RWPE2 (cell line): ENCODE measurements at regions not wholly inside any gene's neighbourhood (a gene's known extent, or its start where the extent isn't known, plus 50 kb on each side); places are given as distances from the start of the nearest gene placed in this dataset.

Experiments used
- ATAC-seq: fragments of 200-7000 bp; cut with Tn5 transposase; 3 replicates; pipeline ENCODE4 v1.9.1; 2021; ENCODE audit warnings: low read depth
- DNase-seq: peaks from one replicate; pipeline ENCODE4 v3.0.0-alpha.2; 2020; ENCODE audit warnings: low spot score
- H3K27ac ChIP-seq: fragments of 450-650 bp; 2 replicates; pipeline ENCODE4 v1.5.1; 2017; ENCODE audit warnings: mild to moderate bottlenecking; ENCODE audit not compliant: poor library complexity, severe bottlenecking
- H3K27me3 ChIP-seq: fragments of 250-450 bp; sonication (Bioruptor Pico); 2 replicates; pipeline ENCODE4 v1.5.1; 2021; ENCODE audit warnings: mild to moderate bottlenecking, moderate library complexity; ENCODE audit not compliant: insufficient read depth, poor library complexity, severe bottlenecking
- H3K36me3 ChIP-seq: fragments of 250-450 bp; sonication (Bioruptor Pico); 2 replicates; pipeline ENCODE4 v1.5.1; 2020; ENCODE audit warnings: low read depth, mild to moderate bottlenecking, moderate library complexity
- H3K4me1 ChIP-seq: fragments of 250-450 bp; sonication (Bioruptor Pico); 2 replicates; pipeline ENCODE4 v1.5.1; 2021; ENCODE audit warnings: mild to moderate bottlenecking, moderate library complexity; ENCODE audit not compliant: insufficient read depth, poor library complexity, severe bottlenecking
- H3K4me3 ChIP-seq: fragments of 250-450 bp; sonication (Bioruptor Pico); 2 replicates; pipeline ENCODE4 v1.5.1; 2021; ENCODE audit warnings: mild to moderate bottlenecking, moderate library complexity; ENCODE audit not compliant: severe bottlenecking
- H3K9me3 ChIP-seq: fragments of 250-450 bp; sonication (Bioruptor Pico); 2 replicates; pipeline ENCODE4 v1.5.1; 2021; ENCODE audit warnings: mild to moderate bottlenecking, moderate library complexity; ENCODE audit not compliant: severe bottlenecking
- CTCF ChIP-seq: fragments of 450-650 bp; IDR thresholded peaks from one replicate; pipeline ENCODE4 v1.5.1; 2017; ENCODE audit warnings: mild to moderate bottlenecking, moderate library complexity; ENCODE audit not compliant: poor library complexity, severe bottlenecking

- no peak overlapping the region for H3K4me3 ChIP-seq
- TF ChIP-seq CTCF: no peak
- no peaks in the 10 kb centered on the region for H3K36me3 ChIP-seq
- H3K4me1 ChIP-seq: no peaks in the 10 kb centered on the region
- DNase-seq (no peak), ATAC-seq (no peak)
- no peaks in the 10 kb centered on the region for H3K27me3 ChIP-seq
- H3K9me3 ChIP-seq: no peaks in the 10 kb centered on the region
- no peak overlapping the region for H3K27ac ChIP-seq
Observed at GRCh38 chr3:88369767-88370166, 220.0 kb downstream of the C3orf38 start.

GRCh38 chr3:88385090-88385489, 235.3 kb downstream of the C3orf38 start:
- Histone ChIP-seq H3K4me1 (no peaks in the 10 kb centered on the region), H3K36me3 (no peaks in the 10 kb centered on the region), H3K27ac (no peak overlapping the region), H3K9me3 (no peaks in the 10 kb centered on the region), H3K4me3 (no peak overlapping the region), H3K27me3 (no peaks in the 10 kb centered on the region)
- no peak for DNase-seq
- no peak for TF ChIP-seq CTCF
- ATAC-seq: 0 out of 3 replicates have a peak, but pooled peaks have one; percentile 17

GRCh38 chr3:88398581-88398980, 248.8 kb downstream of the C3orf38 start:
- ATAC-seq (no peak), DNase-seq (no peak)
- H3K4me1 ChIP-seq: no peaks in the 10 kb centered on the region
- no peaks in the 10 kb centered on the region for H3K36me3 ChIP-seq
- H3K27ac ChIP-seq: no peak overlapping the region
- H3K27me3 ChIP-seq: no peaks in the 10 kb centered on the region
- H3K4me3 ChIP-seq: no peak overlapping the region
- H3K9me3 ChIP-seq: no peaks in the 10 kb centered on the region
- no peak for TF ChIP-seq CTCF

- no peak overlapping the region for H3K27ac ChIP-seq
- no peaks in the 10 kb centered on the region for H3K9me3 ChIP-seq
- no peaks in the 10 kb centered on the region for H3K4me1 ChIP-seq
- no peaks in the 10 kb centered on the region for H3K27me3 ChIP-seq
- no peak overlapping the region for H3K4me3 ChIP-seq
- TF ChIP-seq CTCF: no peak
- ATAC-seq (no peak), DNase-seq (no peak)
- no peaks in the 10 kb centered on the region for H3K36me3 ChIP-seq
Observed at GRCh38 chr3:88403319-88403718, 253.6 kb downstream of the C3orf38 start.

- Histone ChIP-seq H3K27me3 (no peaks in the 10 kb centered on the region), H3K4me1 (no peaks in the 10 kb centered on the region), H3K36me3 (no peaks in the 10 kb centered on the region), H3K27ac (no peak overlapping the region), H3K9me3 (no peaks in the 10 kb centered on the region), H3K4me3 (no peak overlapping the region)
- DNase-seq (no peak), ATAC-seq (no peak)
- TF ChIP-seq CTCF: no peak
Observed at GRCh38 chr3:88408097-88408496, 258.3 kb downstream of the C3orf38 start.
